ENCODE measurements at regions not wholly inside any gene's neighbourhood (a gene's known extent, or its start where the extent isn't known, plus 50 kb on each side); places are given as distances from the start of the nearest gene placed in this dataset.

DNA sequence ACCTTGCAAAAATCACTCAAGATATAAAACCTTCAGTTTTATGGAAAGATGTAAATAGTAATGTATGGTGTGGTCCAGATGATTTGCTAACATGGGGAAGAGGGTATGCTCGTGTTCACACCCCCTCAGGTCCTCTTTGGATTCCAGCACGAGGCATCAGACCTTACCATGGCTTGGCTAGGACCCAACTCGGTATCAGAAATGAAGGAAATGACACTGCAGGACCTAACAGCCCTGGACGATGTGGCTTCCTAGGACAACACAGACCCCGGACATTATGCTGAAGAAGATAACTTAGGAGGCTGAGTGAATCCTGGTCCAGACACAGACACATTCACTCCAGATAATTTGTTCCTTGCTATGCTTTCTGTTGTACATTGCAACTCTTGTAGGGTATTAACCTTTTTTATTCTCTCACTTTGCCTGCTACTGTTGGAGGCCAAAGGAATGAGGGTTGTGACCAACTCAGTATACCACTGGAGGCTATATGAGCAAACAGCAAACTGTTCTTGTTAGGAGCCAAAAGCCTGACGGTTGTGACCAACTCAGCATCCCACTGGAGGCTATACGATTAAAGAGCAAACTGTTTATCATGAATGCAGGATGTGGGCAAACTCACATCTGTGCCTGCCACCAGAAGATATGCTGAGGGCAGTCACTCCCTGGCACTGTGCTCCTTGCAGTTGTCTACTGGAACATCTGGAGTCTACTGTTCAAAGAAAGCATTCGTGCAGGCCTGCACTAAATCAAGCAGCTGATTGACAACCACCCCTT lies 121.7 kb downstream of the ZNF429 start:
- TF ChIP-seq, protein P1, sequence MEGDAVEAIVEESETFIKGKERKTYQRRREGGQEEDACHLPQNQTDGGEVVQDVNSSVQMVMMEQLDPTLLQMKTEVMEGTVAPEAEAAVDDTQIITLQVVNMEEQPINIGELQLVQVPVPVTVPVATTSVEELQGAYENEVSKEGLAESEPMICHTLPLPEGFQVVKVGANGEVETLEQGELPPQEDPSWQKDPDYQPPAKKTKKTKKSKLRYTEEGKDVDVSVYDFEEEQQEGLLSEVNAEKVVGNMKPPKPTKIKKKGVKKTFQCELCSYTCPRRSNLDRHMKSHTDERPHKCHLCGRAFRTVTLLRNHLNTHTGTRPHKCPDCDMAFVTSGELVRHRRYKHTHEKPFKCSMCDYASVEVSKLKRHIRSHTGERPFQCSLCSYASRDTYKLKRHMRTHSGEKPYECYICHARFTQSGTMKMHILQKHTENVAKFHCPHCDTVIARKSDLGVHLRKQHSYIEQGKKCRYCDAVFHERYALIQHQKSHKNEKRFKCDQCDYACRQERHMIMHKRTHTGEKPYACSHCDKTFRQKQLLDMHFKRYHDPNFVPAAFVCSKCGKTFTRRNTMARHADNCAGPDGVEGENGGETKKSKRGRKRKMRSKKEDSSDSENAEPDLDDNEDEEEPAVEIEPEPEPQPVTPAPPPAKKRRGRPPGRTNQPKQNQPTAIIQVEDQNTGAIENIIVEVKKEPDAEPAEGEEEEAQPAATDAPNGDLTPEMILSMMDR (IDR thresholded peaks at IDR 0.05): no peak
- no peak for TF ChIP-seq POLR2A (IDR thresholded peaks at IDR 0.05)
